Osteocyte (in vitro differentiated cells): ENCODE measurements at regions not wholly inside any gene's neighbourhood (a gene's known extent, or its start where the extent isn't known, plus 50 kb on each side); places are given as distances from the start of the nearest gene placed in this dataset.
"Not testable (repeated sequence)": the region's sequence is repeated elsewhere in the genome, so short reads cannot be mapped to it uniquely, and the experiment has no call there.

ENCODE experiments used
- DNase-seq: peaks from one replicate; pipeline ENCODE4 v3.0.0; 2021; ENCODE audit warnings: mixed read lengths; ENCODE audit not compliant: unreplicated experiment; ENCODE audit errors: extremely low spot score
- H3K27ac Mint-ChIP-seq: one replicate; pipeline ENCODE4 v1.8.0; 2021; ENCODE audit warnings: mild to moderate bottlenecking, mixed read lengths; ENCODE audit not compliant: unreplicated experiment
- H3K27me3 Mint-ChIP-seq: one replicate; pipeline ENCODE4 v1.8.0; 2021; ENCODE audit warnings: mixed read lengths; ENCODE audit not compliant: unreplicated experiment
- H3K36me3 Mint-ChIP-seq: one replicate; pipeline ENCODE4 v1.8.0; 2021; ENCODE audit warnings: mixed read lengths; ENCODE audit not compliant: unreplicated experiment
- H3K4me1 Mint-ChIP-seq: one replicate; pipeline ENCODE4 v1.8.0; 2021; ENCODE audit warnings: mixed read lengths; ENCODE audit not compliant: unreplicated experiment
- H3K4me3 Mint-ChIP-seq: one replicate; pipeline ENCODE4 v1.8.0; 2021; ENCODE audit warnings: mild to moderate bottlenecking, moderate library complexity, mixed read lengths; ENCODE audit not compliant: unreplicated experiment
- H3K9me3 Mint-ChIP-seq: one replicate; pipeline ENCODE4 v1.8.0; 2021; ENCODE audit warnings: mixed read lengths; ENCODE audit not compliant: unreplicated experiment
- CTCF ChIP-seq: fragments of 200-600 bp; sonication (generic); IDR thresholded peaks from 2 replicates; pipeline ENCODE4 v1.5.0; 2021; ENCODE audit warnings: antibody characterized with exemption, mild to moderate bottlenecking, moderate library complexity

GRCh38 chr1:118484893-118485292 is 299.9 kb upstream of the SPAG17 start:
- Mint-ChIP-seq H3K27ac (no peak overlapping the region), H3K36me3 (no peaks in the 10 kb centered on the region), H3K4me3 (no peak overlapping the region), H3K9me3 (no peaks in the 10 kb centered on the region), H3K27me3 (peaks cover 2% of the 10 kb centered on the region), H3K4me1 (no peaks in the 10 kb centered on the region)
- TF ChIP-seq CTCF: no peak
- no peak for DNase-seq

GRCh38 chr1:118483245-118484006 is 298.4 kb upstream of the SPAG17 start:
- Mint-ChIP-seq H3K27ac (no peak overlapping the region), H3K4me1 (no peaks in the 10 kb centered on the region), H3K27me3 (peaks cover 2% of the 10 kb centered on the region), H3K4me3 (no peak overlapping the region), H3K9me3 (no peaks in the 10 kb centered on the region), H3K36me3 (no peaks in the 10 kb centered on the region)
- TF ChIP-seq CTCF: no peak
- no peak for DNase-seq

- Mint-ChIP-seq H3K36me3 (no peaks in the 10 kb centered on the region), H3K4me1 (no peaks in the 10 kb centered on the region), H3K9me3 (no peaks in the 10 kb centered on the region), H3K4me3 (no peak overlapping the region), H3K27ac (no peak overlapping the region), H3K27me3 (no peaks in the 10 kb centered on the region)
- no peak for TF ChIP-seq CTCF
- no peak for DNase-seq
Observed at GRCh38 chr1:118481126-118481525, 296.1 kb upstream of the SPAG17 start.

- Mint-ChIP-seq H3K27ac (no peak overlapping the region), H3K9me3 (peaks cover 3% of the 10 kb centered on the region), H3K36me3 (no peaks in the 10 kb centered on the region), H3K4me1 (no peaks in the 10 kb centered on the region), H3K27me3 (no peaks in the 10 kb centered on the region), H3K4me3 (no peak overlapping the region)
- TF ChIP-seq CTCF: no peak
- DNase-seq: no peak
Observed at GRCh38 chr1:118479351-118479750, 294.3 kb upstream of the SPAG17 start.

- H3K27me3 Mint-ChIP-seq: no peaks in the 10 kb centered on the region
- no peak for DNase-seq
- no peak overlapping the region for H3K4me3 Mint-ChIP-seq
- H3K9me3 Mint-ChIP-seq: peaks cover 6% of the 10 kb centered on the region
- no peak overlapping the region for H3K27ac Mint-ChIP-seq
- no peak for TF ChIP-seq CTCF
- H3K4me1 Mint-ChIP-seq: no peaks in the 10 kb centered on the region
- no peaks in the 10 kb centered on the region for H3K36me3 Mint-ChIP-seq
Observed at GRCh38 chr1:118473825-118474224, 288.8 kb upstream of the SPAG17 start.

GRCh38 chr1:118464460-118464859 is 279.4 kb upstream of the SPAG17 start:
- not testable (repeated sequence) for H3K4me1 Mint-ChIP-seq, H3K27me3 Mint-ChIP-seq, H3K36me3 Mint-ChIP-seq, DNase-seq, H3K4me3 Mint-ChIP-seq, H3K27ac Mint-ChIP-seq
- H3K9me3 Mint-ChIP-seq: peaks cover 12% of the 10 kb centered on the region
